ENCODE measurements at regions not wholly inside any gene's neighbourhood (a gene's known extent, or its start where the extent isn't known, plus 50 kb on each side); places are given as distances from the start of the nearest gene placed in this dataset.

GRCh38 chr5:167319243-167319642 is 972.2 kb upstream of the WWC1 start:
- TF ChIP-seq CTCF (IDR thresholded peaks at IDR 0.05) (no peak), POLR2A (IDR thresholded peaks at IDR 0.05) (no peak)
